H1 (cell line): ENCODE measurements at regions not wholly inside any gene's neighbourhood (a gene's known extent, or its start where the extent isn't known, plus 50 kb on each side); places are given as distances from the start of the nearest gene placed in this dataset.

Source experiments
- CTCF ChIA-PET: fragments of 300-600 bp; sonication (Branson Sonifier 250); formaldehyde crosslinking; loops from one replicate; lab custom pipeline; 2021; ENCODE audit not compliant: partially characterized antibody; lab: Charles Lee
- POLR2A ChIA-PET: fragments of 300-600 bp; sonication (Branson Sonifier 250); formaldehyde crosslinking; loops from one replicate; lab custom pipeline; 2021; ENCODE audit warnings: inconsistent platforms; ENCODE audit not compliant: partially characterized antibody; lab: Charles Lee
- DNase-seq, 2 experiments: peaks; one replicate each; pipeline versions ENCODE4 v3.0.0 to v3.0.0-alpha.2; 2010 to 2022; ENCODE audit warnings: low spot score in 2 of 2, low read depth in 1 of 2, mixed read lengths in 1 of 2
- FAIRE-seq: peaks from 2 replicates; lab custom pipeline; 2011; peaks lifted over from hg19 to GRCh38; lab: Jason Lieb, UNC
- H2AFZ ChIP-seq: 2 replicates; pipeline ENCODE4 v1.8.1; 2012; ENCODE audit warnings: low read length, inconsistent platforms
- H2AK5ac ChIP-seq: 2 replicates; pipeline ENCODE4 v1.6.1; 2013; ENCODE audit warnings: low read depth, low read length
- H2BK120ac ChIP-seq: replicated peaks from 2 replicates; pipeline ENCODE3; 2013; ENCODE audit warnings: low read depth, low read length, inconsistent platforms
- H2BK12ac ChIP-seq: 2 replicates; pipeline ENCODE4 v1.6.1; 2013; ENCODE audit warnings: low read depth, low read length
- H2BK15ac ChIP-seq: 2 replicates; pipeline ENCODE4 v1.6.1; 2013; ENCODE audit warnings: low read length
- H2BK20ac ChIP-seq: 2 replicates; pipeline ENCODE4 v1.6.1; 2013; ENCODE audit warnings: low read length
- H2BK5ac ChIP-seq: 2 replicates; pipeline ENCODE4 v1.6.1; 2013; ENCODE audit warnings: low read depth, low read length
- H3K14ac ChIP-seq: 2 replicates; pipeline ENCODE4 v1.6.1; 2013; ENCODE audit warnings: inconsistent platforms; ENCODE audit not compliant: insufficient read length
- H3K18ac ChIP-seq: 2 replicates; pipeline ENCODE4 v1.6.1; 2013; ENCODE audit warnings: low read length; ENCODE audit errors: extremely low read depth
- H3K23ac ChIP-seq: 2 replicates; pipeline ENCODE4 v1.6.1; 2013; ENCODE audit warnings: inconsistent platforms; ENCODE audit not compliant: insufficient read length
- H3K23me2 ChIP-seq: 2 replicates; pipeline ENCODE4 v1.6.1; 2013; ENCODE audit warnings: low read depth, low read length
- H3K27ac ChIP-seq: 2 replicates; pipeline ENCODE4 v1.6.1; 2011; ENCODE audit warnings: low read depth, low read length, inconsistent platforms
- H3K27me3 ChIP-seq, 4 experiments: replicated peaks in 1 of 4; 1 replicate in 1 of 4; 2 replicates in 3 of 4; pipeline versions ENCODE4 v1.6.1 to v1.8.1; 2011 to 2013; ENCODE audit warnings: low read length in 3 of 4, mild to moderate bottlenecking in 3 of 4, inconsistent platforms in 2 of 4, mixed read lengths in 2 of 4, moderate library complexity in 1 of 4; ENCODE audit not compliant: control insufficient read depth in 3 of 4, insufficient read depth in 3 of 4; ENCODE audit errors: extremely low read depth in 1 of 4
- H3K36me3 ChIP-seq, 4 experiments: 2 replicates each; pipeline versions ENCODE4 v1.6.1 to v1.8.1; 2011 to 2013; ENCODE audit warnings: mild to moderate bottlenecking in 4 of 4, low read length in 3 of 4, moderate library complexity in 2 of 4, control low read depth in 1 of 4, inconsistent platforms in 1 of 4; ENCODE audit not compliant: insufficient read depth in 4 of 4, control insufficient read depth in 2 of 4
- H3K4ac ChIP-seq: replicated peaks from 2 replicates; pipeline ENCODE3; 2013; ENCODE audit warnings: low read length, low read depth, mixed read lengths, inconsistent platforms; ENCODE audit not compliant: insufficient read length
- H3K4me1 ChIP-seq, 4 experiments: replicated peaks in 1 of 4; 1 replicate in 1 of 4; 2 replicates in 3 of 4; pipeline versions ENCODE4 v1.6.1 to v1.8.1; 2011 to 2013; ENCODE audit warnings: low read length in 3 of 4, inconsistent platforms in 2 of 4, mixed read lengths in 1 of 4; ENCODE audit not compliant: insufficient read depth in 4 of 4, control insufficient read depth in 3 of 4
- H3K4me2 ChIP-seq, 2 experiments: 2 replicates each; pipeline versions ENCODE4 v1.6.1 to v1.8.1; 2011 to 2013; ENCODE audit warnings: low read depth in 2 of 2, low read length in 2 of 2, control low read depth in 1 of 2, inconsistent platforms in 1 of 2, mild to moderate bottlenecking in 1 of 2; ENCODE audit not compliant: insufficient read depth in 1 of 2
- H3K4me3 ChIP-seq, 4 experiments: fragments of 200-600, 300-600 bp in 1 of 4; sonication (generic), shearing (Covaris generic), sonication (Bioruptor Twin) in 1 of 4; 2 replicates each; pipeline versions ENCODE4 v1.5.1 to v1.8.1; 2011 to 2016; ENCODE audit warnings: low read length in 4 of 4, low read depth in 3 of 4, control low read depth in 2 of 4, inconsistent platforms in 2 of 4, mild to moderate bottlenecking in 2 of 4, mixed read lengths in 1 of 4, moderate library complexity in 1 of 4; ENCODE audit not compliant: insufficient read depth in 2 of 4; ENCODE audit errors: extremely low read depth in 1 of 4
- H3K56ac ChIP-seq: replicated peaks from 2 replicates; pipeline ENCODE3; 2013; ENCODE audit warnings: low read depth, mild to moderate bottlenecking, mixed read lengths, low read length, inconsistent platforms; ENCODE audit not compliant: insufficient read length
- H3K79me1 ChIP-seq: 2 replicates; pipeline ENCODE4 v1.6.1; 2013; ENCODE audit warnings: low read depth, low read length, control low read depth
- H3K79me2 ChIP-seq, 2 experiments: 2 replicates each; pipeline versions ENCODE4 v1.6.1 to v1.8.1; 2012 to 2013; ENCODE audit warnings: low read length in 2 of 2, mild to moderate bottlenecking in 2 of 2, inconsistent platforms in 1 of 2; ENCODE audit not compliant: insufficient read depth in 2 of 2, control insufficient read depth in 1 of 2
- H3K9ac ChIP-seq, 4 experiments: replicated peaks in 1 of 4; 1 replicate in 1 of 4; 2 replicates in 3 of 4; pipeline versions ENCODE4 v1.6.1 to v1.8.1; 2011 to 2013; ENCODE audit warnings: low read depth in 3 of 4, low read length in 3 of 4, control low read depth in 2 of 4, mild to moderate bottlenecking in 2 of 4, moderate library complexity in 2 of 4, inconsistent platforms in 1 of 4; ENCODE audit errors: extremely low read depth in 1 of 4
- H3K9me3 ChIP-seq, 2 experiments: 2 replicates each; pipeline versions ENCODE4 v1.6.1 to v1.8.1; 2012 to 2013; ENCODE audit warnings: mild to moderate bottlenecking in 2 of 2, moderate library complexity in 2 of 2, control low read depth in 1 of 2, inconsistent platforms in 1 of 2, low read depth in 1 of 2, low read length in 1 of 2, mixed read lengths in 1 of 2; ENCODE audit not compliant: insufficient read depth in 2 of 2
- H4K20me1 ChIP-seq, 2 experiments: replicated peaks in 1 of 2; 2 replicates each; pipeline versions ENCODE3 to v1.8.1; 2011 to 2013; ENCODE audit warnings: inconsistent platforms in 2 of 2, low read length in 2 of 2, mild to moderate bottlenecking in 1 of 2; ENCODE audit not compliant: insufficient read depth in 2 of 2, control insufficient read depth in 1 of 2
- H4K5ac ChIP-seq: 2 replicates; pipeline ENCODE4 v1.6.1; 2013; ENCODE audit warnings: low read length, low read depth, mixed read lengths, inconsistent platforms; ENCODE audit not compliant: insufficient read length
- H4K8ac ChIP-seq: 2 replicates; pipeline ENCODE4 v1.8.0; 2013; ENCODE audit warnings: mild to moderate bottlenecking, moderate library complexity, low read length, inconsistent platforms; ENCODE audit not compliant: insufficient read depth; ENCODE audit errors: extremely low read depth
- H4K91ac ChIP-seq: replicated peaks from 2 replicates; pipeline ENCODE3; 2013; ENCODE audit warnings: low read length, mixed read lengths, inconsistent platforms; ENCODE audit not compliant: insufficient read length
- CBX5 ChIP-seq: fragments of 300-800, 300-1000 bp; sonication (generic); IDR thresholded peaks from 2 replicates; pipeline ENCODE4 v1.7.1; 2016; ENCODE audit warnings: antibody characterized with exemption, low read length, low read depth
- CHD2 ChIP-seq: IDR thresholded peaks from 2 replicates; pipeline ENCODE4 v1.6.1; 2012; ENCODE audit warnings: low read length, improper control_type of control experiment
- CTBP2 ChIP-seq: IDR thresholded peaks from 2 replicates; pipeline ENCODE4 v1.7.0; 2011; ENCODE audit warnings: borderline replicate concordance, mild to moderate bottlenecking, moderate library complexity, mixed read lengths, low read length; ENCODE audit not compliant: insufficient read depth, insufficient read length
- EGR1 ChIP-seq: IDR thresholded peaks from 2 replicates; pipeline ENCODE4 v1.6.1; 2011; ENCODE audit warnings: low read depth, low read length, borderline replicate concordance
- GABPA ChIP-seq: IDR thresholded peaks from 2 replicates; pipeline ENCODE4 v1.6.1; 2011; ENCODE audit warnings: mild to moderate bottlenecking, low read length, moderate library complexity, borderline replicate concordance; ENCODE audit not compliant: insufficient read depth
- HDAC6 ChIP-seq: IDR thresholded peaks from one replicate; pipeline ENCODE4 v1.7.1; 2012; ENCODE audit warnings: low read depth, mild to moderate bottlenecking, inconsistent platforms, low read length, moderate library complexity
- MAFK ChIP-seq: IDR thresholded peaks from 2 replicates; pipeline ENCODE4 v1.6.1; 2012; ENCODE audit warnings: low read depth, mild to moderate bottlenecking, improper control_type of control experiment, low read length
- NRF1 ChIP-seq: IDR thresholded peaks from 2 replicates; pipeline ENCODE4 v1.6.1; 2011; ENCODE audit warnings: mild to moderate bottlenecking, low read depth, low read length, improper control_type of control experiment
- RFX5 ChIP-seq: IDR thresholded peaks from 2 replicates; pipeline ENCODE4 v1.6.1; 2011; ENCODE audit warnings: low read depth, low read length, improper control_type of control experiment, borderline replicate concordance
- SAP30 ChIP-seq: fragments of 300-600 bp; sonication (generic); IDR thresholded peaks from 2 replicates; pipeline ENCODE4 v1.7.1; 2012; ENCODE audit warnings: low read length, moderate library complexity, mild to moderate bottlenecking, inconsistent platforms; ENCODE audit not compliant: insufficient read depth, insufficient replicate concordance
- SIN3A ChIP-seq, 2 experiments: IDR thresholded peaks in 1 of 2; conservative IDR thresholded peaks in 1 of 2; 2 replicates each; pipeline ENCODE4 v1.6.1; 2011 to 2012; ENCODE audit warnings: low read length in 2 of 2, improper control_type of control experiment in 1 of 2, low read depth in 1 of 2, mild to moderate bottlenecking in 1 of 2
- SP2 ChIP-seq: IDR thresholded peaks from 2 replicates; pipeline ENCODE4 v1.6.1; 2012; ENCODE audit warnings: mild to moderate bottlenecking, low read length, inconsistent platforms
- SRF ChIP-seq: IDR thresholded peaks from 2 replicates; pipeline ENCODE4 v1.6.1; 2011; ENCODE audit warnings: mild to moderate bottlenecking, low read depth, low read length, moderate library complexity
- TAF7 ChIP-seq: optimal IDR thresholded peaks from 2 replicates; pipeline ENCODE3; 2011; ENCODE audit warnings: low read depth, mild to moderate bottlenecking, inconsistent platforms, low read length, moderate library complexity, borderline replicate concordance
- WGBS, 2 experiments: shearing (Covaris generic) in 1 of 2; methylation state at CpG; one replicate each; pipeline versions ENCODE4 v1.1.6 to v1.1.7; 2013 to 2015; ENCODE audit warnings: low lambda C conversion rate in 2 of 2, mixed read lengths in 2 of 2, inconsistent platforms in 1 of 2, low coverage in 1 of 2, missing lambda C conversion rate in 1 of 2; ENCODE audit not compliant: insufficient replicate concordance in 2 of 2, insufficient coverage in 1 of 2, insufficient read length in 1 of 2; ENCODE audit errors: extremely low coverage in 1 of 2, missing lambda C conversion rate in 1 of 2; 5-methylcytosine and 5-hydroxymethylcytosine counted together

GRCh38 chr21:20425856-20426255 lies 572.4 kb upstream of the NCAM2 start:
- H4K5ac ChIP-seq = no peak overlapping the region
- DNase-seq (no peak), FAIRE-seq (no peak)
- ChIA-PET CTCF (interaction anchor here (0.6 kb wide), 1 partner anchor 327 kb away, joined by 3 read pairs; no protein-coding TSS in a partner anchor), POLR2A (no interaction called here)
- H3K23me2 ChIP-seq = no peaks in the 10 kb centered on the region
- H3K56ac ChIP-seq = no peak overlapping the region
- no peak overlapping the region for H2AK5ac ChIP-seq
- H3K4me2 ChIP-seq = no peak overlapping the region
- H4K20me1 ChIP-seq = no peaks in the 10 kb centered on the region
- no peak overlapping the region for H2BK12ac ChIP-seq
- no peak overlapping the region for H3K18ac ChIP-seq
- no peaks in the 10 kb centered on the region; a peak in 1 of 8 replicates for H3K36me3 ChIP-seq
- no peaks in the 10 kb centered on the region for H3K27me3 ChIP-seq
- H3K4ac ChIP-seq = no peak overlapping the region
- no peaks in the 10 kb centered on the region for H3K79me1 ChIP-seq
- no peak overlapping the region for H2BK20ac ChIP-seq
- TF ChIP-seq SAP30 (no peak), GABPA (no peak), RFX5 (no peak), NRF1 (no peak), SIN3A (conservative IDR thresholded peaks at IDR 0.05 in 1 of 2, IDR thresholded peaks at IDR 0.05 in 1 of 2; ENCODE audit: low read depth in 1 of 2, low read length in 2 of 2) (no peak), CHD2 (no peak), MAFK (no peak), HDAC6 (no peak), SP2 (no peak), EGR1 (no peak), SRF (no peak), CBX5 (no peak), TAF7 (no peak), CTBP2 (no peak)
- H4K8ac ChIP-seq = no peak overlapping the region
- H3K9me3 ChIP-seq = peaks cover 8 to 9% of the 10 kb centered on the region in 2 experiments; a peak in 1 of 4 replicates
- 99% methylated on average over 10 of the region's 12 CpGs; no CpG with 5 or more reads in 1 of the 2 experiments for WGBS, 2 experiments
- H4K91ac ChIP-seq = no peak overlapping the region
- H3K4me3 ChIP-seq = no peak overlapping the region
- no peak overlapping the region for H2BK120ac ChIP-seq
- H2BK15ac ChIP-seq = no peak overlapping the region
- H3K14ac ChIP-seq = no peak overlapping the region
- H3K4me1 ChIP-seq = no peaks in the 10 kb centered on the region
- H3K9ac ChIP-seq = no peak overlapping the region
- no peak overlapping the region for H2BK5ac ChIP-seq
- no peaks in the 10 kb centered on the region for H3K79me2 ChIP-seq
- no peak overlapping the region for H3K23ac ChIP-seq
- H3K27ac ChIP-seq = no peak overlapping the region
- no peak overlapping the region for H2AFZ ChIP-seq
